HG02763 (cell line): ENCODE measurements at regions not wholly inside any gene's neighbourhood (a gene's known extent, or its start where the extent isn't known, plus 50 kb on each side); places are given as distances from the start of the nearest gene placed in this dataset.
"Not testable (repeated sequence)": the region's sequence is repeated elsewhere in the genome, so short reads cannot be mapped to it uniquely, and the experiment has no call there.

ENCODE experiments used
- ATAC-seq: cut with Tn5 transposase; IDR thresholded peaks from one replicate; pipeline ENCODE4 v1.9.1; 2021; ENCODE audit warnings: mild to moderate bottlenecking, moderate library complexity; ENCODE audit not compliant: unreplicated experiment

DNA sequence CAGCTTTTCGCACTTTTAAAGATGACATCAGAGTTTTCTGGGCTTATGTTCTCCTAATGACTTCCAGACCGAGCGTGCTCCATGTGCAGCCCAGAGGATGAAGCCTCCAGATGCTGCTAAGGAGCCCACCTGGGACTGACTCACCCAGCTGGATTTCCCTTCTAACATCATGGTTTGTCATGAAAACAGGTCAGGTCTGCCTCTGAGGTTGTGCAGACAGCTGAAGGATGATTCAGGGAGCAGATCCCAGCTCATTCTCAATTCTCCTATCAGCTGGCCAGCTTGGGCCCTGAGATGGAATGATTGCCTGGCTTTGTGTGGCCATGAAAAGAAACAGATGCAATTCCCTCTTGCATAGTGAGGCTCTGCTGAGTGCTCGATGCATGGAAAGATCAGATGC lies 123.9 kb upstream of the DUSP10 start:
- ATAC-seq, result no peak

- ATAC-seq, result no peak
These were observed 121.7 kb upstream of the DUSP10 start for GRCh38 chr1:221863635-221864034.

DNA sequence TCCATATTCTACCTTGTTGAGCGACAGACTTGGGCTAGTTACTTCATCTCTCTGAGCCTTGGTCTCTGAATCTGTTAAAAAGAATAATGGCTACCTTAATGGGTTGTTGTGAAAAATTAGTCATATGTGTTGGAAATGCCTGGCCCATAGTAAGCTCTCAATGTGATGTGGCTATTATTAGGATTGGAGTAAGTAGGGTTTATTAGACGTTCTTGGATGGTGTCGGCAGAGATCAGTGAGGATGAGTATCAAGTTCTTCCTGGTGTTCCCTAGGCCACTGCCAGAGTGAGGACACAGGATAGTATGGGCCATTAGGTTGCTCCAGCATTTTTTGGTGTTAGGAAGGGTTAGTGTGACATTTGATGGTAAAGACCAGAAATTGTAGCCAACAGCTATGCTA lies 121.1 kb upstream of the DUSP10 start:
- ATAC-seq, result no peak

- no peak for ATAC-seq
These were observed 117.1 kb upstream of the DUSP10 start for GRCh38 chr1:221858818-221859611.

GRCh38 chr1:221857094-221857444 lies 115.2 kb upstream of the DUSP10 start:
- not testable (repeated sequence) for ATAC-seq

DNA sequence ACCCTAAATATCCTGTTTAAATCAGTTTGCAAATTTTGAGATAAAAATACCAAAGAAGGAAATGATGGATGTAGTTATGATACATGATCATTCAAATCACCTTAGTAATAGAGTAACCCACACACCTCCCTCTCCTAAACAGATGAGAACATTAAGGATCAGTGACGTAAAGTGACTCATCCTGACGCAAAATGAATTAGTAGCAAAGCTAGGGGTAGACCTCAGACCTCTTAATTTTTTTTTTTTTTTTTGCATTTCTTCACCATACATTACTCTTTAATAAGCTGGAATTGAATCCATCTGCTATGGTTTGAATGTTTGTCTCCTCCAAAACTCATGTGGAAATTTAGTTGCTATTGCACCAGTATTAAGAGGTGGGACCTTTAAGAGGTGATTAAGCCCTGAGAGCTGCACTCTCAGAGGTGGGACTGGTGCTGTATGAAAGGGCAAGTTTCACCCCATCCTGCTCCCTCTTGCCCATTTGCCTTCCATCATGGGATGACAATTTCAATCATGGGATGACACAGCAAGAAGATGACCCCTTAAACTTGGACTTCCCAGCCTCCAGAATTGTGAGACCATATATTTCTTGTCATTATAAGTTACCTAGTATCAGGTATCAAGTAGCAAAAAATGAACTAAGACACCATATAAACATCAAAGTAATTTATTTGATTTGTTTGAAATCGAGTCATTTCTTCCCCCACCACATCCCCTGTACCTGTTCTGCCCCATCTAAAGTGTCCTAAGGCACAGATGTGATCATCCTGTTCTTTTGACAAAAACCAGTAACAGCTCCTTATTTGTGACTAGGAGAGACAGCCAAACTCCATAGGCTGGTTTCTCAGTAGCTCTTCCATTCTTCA lies 114.6 kb upstream of the DUSP10 start:
- no peak for ATAC-seq

DNA sequence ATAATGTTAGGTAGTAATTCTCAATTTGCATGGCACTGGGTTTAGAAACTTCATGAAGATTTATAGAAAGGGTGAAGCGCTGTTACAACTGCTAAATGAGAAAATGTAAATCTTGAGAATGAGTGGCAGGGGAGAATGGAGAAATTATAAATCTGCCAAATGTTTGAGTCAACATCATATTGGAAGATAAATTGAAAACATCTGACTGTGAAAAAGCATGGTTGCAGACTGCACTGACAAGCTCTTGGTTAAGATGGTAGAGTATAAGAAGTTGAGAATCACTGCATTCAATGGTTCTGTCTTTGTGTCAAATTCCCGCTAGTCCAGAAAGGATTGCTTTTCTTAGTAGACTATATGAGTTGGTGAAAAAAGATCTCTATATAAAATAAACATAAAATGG lies 113.3 kb upstream of the DUSP10 start:
- no peak for ATAC-seq

DNA sequence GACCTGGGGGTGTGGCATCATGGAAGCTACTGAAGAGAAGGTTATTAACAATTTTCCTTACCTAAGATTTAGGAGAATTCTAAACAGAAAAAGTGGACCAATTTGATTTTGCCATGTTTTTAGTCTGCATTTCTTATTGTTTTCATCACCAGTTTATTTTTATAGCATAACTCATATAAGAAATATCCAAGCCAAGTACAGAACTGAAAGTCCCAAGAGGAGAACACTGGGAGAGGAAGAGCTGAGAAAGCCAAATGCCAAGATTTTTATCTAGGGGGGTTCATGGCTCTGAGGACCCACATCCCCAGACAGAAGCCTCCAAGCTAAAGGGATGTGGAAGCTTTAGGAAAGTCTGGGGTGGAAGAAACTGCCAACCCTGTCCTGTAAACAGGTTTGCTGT lies 109.4 kb upstream of the DUSP10 start:
- no peak for ATAC-seq

DNA sequence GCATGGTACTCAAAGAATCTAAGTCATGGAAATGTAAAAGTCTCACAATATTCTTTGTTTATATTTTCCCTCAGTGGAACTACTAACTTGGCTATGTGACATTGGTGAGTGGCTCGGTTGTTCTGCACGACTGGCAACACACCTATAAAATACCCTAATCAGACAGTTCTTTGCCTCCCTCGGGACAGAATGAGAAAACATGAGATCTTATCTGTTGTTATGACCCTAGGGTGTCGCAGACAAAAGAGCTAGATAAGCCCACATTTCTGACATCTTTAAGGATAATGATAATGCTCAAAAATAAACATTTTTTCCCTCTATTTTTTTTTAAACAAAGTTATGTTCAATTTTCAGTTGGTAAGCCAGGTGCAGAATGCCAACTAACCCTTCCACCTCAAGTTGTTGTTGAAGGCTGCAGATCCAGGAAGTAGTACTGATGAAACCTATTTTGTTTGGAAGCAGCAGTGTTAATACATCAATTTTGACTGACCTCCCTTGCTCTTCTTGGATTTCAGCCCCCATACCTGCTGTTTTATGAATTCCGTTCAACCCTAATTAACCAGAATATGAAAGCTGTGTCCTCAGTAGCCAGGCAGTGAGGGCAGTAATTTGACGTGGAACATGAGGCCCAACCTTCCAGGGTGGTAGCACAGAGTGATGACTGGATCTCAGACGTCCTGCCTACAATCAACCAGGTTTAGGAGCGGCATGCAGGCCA lies 108.7 kb upstream of the DUSP10 start:
- ATAC-seq, result no peak

GRCh38 chr1:221849897-221850296 lies 108.0 kb upstream of the DUSP10 start:
- no peak for ATAC-seq

- ATAC-seq, result no peak
These were observed 107.2 kb upstream of the DUSP10 start for GRCh38 chr1:221849110-221849509.

DNA sequence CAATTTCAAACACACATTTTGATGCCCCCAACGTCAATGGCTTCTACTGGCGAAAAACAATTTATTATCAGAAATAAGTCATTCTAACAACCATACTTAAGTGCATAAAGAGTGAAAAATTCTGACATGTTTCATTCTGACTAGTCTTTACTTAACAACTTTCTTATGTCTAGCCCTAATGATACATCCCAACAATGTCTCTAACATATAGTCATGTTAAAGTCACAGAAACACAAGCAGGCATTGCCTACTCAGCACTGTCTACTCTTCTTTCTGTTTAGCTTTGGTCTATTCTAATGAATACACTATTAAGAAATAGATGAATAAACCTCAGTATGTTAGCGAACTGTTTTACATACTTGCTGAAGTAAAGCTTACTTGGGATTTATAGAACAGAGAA lies 105.8 kb upstream of the DUSP10 start:
- ATAC-seq, result no peak

DNA sequence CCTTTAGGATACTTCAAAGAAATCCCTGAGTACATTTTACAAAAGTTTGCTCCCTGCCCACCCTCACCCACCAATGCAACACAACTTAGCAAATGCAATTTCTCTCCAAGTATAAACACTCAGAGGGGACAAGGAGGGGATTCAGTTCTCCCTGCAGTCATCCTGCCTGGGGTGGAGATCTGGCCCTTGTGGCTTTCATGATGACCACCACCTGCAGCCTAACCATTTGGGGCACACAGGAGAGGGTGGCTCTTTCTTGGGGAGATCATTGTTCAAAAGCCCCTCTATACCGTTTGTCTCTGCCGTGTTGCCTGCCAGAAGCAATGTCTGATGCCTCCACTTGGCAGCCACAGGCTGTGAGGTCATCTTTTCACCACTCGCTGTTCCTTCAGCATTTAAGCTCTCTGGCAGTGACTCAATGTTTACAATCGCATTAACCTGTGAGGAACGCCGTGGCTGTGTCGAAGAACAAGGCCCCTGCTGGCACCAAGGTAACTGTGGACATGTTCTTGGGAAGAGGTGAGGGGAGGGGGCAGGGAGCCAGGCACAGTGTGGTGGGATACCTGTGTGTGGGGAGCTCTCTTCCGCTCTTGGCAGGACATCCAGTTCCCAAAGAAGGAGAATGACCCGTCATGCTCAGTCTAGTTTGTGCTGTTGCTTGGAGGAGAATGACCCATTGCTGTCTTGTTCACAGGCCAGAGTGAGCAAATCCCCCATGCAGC lies 103.9 kb upstream of the DUSP10 start:
- ATAC-seq, result no peak

DNA sequence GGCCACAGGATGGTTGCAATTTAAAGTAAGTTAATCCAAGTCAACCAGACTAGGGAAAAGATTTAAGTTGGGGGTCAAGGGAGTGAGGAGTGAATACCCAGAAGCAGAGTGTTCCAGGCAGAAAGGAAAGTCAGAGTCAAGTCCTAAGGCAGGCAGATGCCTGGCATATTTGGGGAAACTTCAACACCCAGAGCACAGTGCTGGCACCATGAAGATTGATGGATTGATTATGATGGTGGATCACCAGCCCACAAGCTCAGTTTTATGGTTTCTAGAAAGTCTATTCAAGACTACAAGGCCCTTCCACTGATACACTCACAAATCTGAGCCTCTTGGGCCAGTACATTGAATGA lies 100.1 kb upstream of the DUSP10 start:
- no peak for ATAC-seq

DNA sequence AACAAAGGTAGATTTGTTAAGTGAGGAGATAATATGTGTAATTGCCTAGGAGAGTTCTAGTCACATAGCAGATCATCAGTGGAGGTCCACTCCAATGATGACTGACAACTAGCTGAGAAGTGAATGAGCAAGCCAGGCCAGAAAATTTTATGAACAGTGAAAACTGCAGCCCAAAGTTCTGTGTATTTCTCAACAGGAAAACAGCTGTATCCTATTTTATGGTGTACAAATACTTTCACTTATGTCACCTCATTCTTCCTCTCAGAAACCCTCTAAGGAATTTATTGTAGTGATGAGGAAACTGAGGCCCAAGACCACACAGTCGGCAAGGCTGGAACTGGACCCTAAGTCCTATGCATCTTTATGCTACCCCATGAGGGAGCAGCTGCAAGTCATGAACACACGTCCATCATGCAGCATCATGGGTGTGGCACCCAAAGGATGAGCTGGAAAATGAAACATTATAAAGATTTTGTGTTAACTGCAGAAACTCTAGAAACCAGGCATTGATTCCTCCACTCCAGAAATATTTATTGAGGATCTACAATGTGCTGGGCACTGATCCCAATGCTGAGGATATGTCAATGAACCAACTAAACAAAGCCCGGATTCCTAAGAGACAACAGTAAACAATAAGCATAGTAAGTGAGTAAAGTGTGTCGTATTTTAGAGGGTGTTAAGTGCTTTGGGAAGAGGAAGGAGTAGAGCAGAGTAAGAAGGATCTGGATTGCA lies 99.5 kb upstream of the DUSP10 start:
- no peak for ATAC-seq

- ATAC-seq, result peak; percentile 27
These were observed 98.8 kb upstream of the DUSP10 start for GRCh38 chr1:221840511-221841243.

GRCh38 chr1:221839782-221840395 lies 98.0 kb upstream of the DUSP10 start:
- peak; percentile 84 for ATAC-seq

DNA sequence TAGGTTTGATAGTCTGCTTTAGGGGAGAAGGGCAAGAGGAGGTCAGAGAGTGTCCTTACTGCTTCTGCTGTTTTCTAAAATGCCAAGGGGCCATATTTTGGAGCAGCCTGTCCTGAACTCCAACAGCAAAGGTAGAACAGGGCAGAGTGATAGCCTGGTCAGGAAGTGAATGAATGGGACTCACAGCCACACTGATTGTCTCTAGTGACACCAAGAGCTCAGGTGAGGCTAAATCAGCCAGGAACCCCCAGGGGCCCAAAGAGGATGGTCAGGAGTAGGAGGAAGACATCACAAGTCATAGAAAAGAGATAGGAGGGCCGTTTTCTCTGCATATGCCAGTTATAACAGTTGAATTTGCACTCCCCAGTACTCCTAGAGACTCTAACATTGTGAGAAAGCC lies 97.4 kb upstream of the DUSP10 start:
- peak; percentile 24 for ATAC-seq

GRCh38 chr1:221837896-221838295 lies 96.0 kb upstream of the DUSP10 start:
- ATAC-seq, result no peak
